Erythroblast (primary cell): ENCODE measurements at regions not wholly inside any gene's neighbourhood (a gene's known extent, or its start where the extent isn't known, plus 50 kb on each side); places are given as distances from the start of the nearest gene placed in this dataset.

Experiments
- GATA1 ChIP-seq: IDR thresholded peaks from 2 replicates; pipeline ENCODE4 v1.6.1; 2011; ENCODE audit warnings: low read depth, mild to moderate bottlenecking, control low read depth, low read length, moderate library complexity
- POLR2A ChIP-seq: IDR thresholded peaks from 2 replicates; pipeline ENCODE4 v1.6.1; 2011; ENCODE audit warnings: mild to moderate bottlenecking, low read length

DNA sequence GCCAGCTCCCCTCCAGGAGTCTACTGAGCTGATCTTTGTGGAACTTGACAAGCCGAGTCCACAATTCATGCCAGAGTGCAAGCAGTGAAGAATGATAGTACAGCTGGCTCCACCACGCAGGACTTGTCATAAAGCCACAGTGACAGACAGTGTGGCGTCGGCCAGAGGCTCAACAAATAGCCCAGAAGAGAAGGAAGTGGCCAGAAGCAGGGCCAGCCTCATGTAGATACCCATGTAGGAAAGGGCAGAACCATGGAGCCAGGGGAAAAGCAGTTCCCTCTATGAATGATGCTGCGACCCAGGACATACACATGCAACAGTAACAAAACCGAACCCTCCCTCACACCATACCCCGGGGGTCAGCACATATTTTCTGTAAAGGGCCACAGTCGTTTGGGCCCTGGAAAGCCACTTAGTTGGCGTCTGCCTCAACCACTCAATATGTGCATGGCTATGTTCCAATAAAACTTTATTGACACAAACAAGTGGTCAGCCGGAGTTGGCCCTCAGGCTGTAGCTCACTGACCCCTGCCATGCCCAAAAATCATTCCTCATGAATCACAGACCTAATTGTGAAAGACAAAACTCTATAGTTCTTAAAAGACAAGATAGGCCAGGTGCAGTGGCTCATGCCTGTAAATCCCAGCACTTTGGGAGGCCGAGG is 161.4 kb downstream of the BRD1 start:
- no peak for TF ChIP-seq POLR2A
- TF ChIP-seq GATA1, result no peak
